ENCODE measurements at regions not wholly inside any gene's neighbourhood (a gene's known extent, or its start where the extent isn't known, plus 50 kb on each side); places are given as distances from the start of the nearest gene placed in this dataset.
"Not testable (repeated sequence)": the region's sequence is repeated elsewhere in the genome, so short reads cannot be mapped to it uniquely, and the experiment has no call there.

DNA sequence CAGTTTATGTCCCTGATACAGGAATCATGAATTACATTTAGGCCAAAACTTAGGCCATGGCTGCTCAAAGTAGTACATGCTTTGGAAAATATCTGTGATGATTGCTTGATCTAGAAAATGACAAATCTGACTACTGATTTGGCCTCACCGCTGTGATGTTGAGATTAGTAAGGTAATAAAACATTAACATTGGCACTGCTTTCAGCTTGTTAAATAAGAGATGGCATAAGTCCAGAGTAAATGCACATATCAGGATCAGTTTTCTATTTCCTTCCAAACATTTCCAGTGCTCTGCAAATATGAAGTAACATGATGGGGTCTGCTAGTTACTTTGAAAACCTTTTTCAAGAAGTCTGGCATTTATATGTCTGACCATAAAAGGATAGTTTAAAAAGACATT lies 687.3 kb upstream of the ACTRT1 start:
- peak; percentile 93 for FAIRE-seq

DNA sequence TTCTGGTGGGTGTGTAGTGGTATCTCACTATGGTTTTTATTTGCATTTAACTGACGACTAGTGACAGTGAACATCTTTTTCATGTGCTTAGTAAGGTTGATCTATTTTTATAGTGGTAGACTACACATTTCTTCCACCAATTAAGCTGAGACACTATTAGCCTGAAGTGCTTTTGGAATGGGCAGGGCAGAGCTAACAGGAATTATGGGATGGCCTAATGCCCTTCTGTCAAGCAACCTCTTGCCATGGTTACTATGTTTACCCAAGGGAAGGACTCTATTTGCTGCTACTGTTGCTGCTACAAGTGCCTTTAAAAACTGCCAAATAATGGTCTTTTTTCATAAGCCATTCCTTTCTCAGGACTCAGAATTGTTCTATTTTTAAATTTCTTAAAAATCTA lies 676.7 kb upstream of the ACTRT1 start:
- peak; percentile 100 for FAIRE-seq

DNA sequence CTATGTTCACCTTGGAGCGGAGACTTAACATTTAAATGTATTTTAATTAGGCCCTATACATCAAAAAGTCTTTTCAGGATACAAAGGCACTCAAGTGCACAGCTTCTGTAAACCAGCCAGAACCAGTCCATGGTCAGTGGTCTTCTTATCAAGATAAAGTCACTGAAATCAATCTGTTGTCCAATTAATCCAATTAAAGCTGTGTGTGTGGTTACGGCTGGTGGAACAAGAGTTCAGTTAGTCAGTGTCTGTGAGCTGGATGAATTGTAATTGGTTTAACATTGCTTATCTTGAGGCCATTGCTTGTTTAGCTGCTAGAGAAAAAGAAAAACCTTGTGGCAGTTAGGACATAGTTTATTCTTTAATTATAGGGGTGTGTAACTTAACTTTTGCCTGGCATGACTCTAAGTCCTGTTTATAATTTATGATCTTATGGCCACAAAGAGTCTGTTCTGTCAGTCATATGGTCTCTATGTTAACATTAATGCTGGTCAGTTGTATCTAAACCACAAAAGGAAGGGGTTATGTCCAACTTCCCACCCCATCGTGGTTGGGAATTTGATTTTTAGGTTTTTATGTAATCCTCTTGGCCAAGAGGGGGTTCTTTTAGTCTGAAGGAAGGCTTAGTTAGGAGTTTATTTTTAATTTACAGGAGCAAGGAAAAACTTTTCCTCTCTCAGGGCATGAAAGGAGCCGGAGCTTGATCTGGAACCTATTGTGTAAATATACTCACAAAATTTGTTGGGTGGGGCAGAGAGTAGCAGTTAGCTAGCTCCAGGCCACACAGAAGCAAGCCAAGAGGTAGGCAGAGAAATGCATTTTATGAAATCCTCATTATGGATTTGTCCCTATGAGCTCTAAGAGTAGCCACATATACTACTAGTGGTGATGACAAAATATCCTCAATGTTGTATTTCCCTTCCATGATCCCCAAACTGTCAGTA lies 665.7 kb upstream of the ACTRT1 start:
- FAIRE-seq: no peak

DNA sequence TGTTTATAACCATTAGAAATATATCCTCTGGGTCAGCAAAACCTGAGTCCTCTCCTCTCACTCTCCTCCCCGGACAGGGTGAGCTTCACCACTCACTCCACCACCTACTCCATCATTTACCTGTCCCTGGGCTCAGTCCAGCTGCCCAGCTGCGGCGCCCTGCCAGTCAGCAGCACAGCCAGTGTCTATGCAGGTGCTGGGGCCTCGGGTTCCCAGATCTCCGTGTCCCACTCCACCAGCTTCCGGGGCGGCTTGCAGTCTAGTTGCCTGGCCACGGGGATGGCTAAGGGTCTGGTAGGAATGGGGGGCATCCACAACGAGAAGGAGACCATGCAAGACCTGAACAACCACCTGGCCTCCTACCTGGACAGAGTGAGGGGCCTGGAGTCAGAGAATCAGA lies 662.2 kb upstream of the ACTRT1 start:
- no peak for FAIRE-seq

DNA sequence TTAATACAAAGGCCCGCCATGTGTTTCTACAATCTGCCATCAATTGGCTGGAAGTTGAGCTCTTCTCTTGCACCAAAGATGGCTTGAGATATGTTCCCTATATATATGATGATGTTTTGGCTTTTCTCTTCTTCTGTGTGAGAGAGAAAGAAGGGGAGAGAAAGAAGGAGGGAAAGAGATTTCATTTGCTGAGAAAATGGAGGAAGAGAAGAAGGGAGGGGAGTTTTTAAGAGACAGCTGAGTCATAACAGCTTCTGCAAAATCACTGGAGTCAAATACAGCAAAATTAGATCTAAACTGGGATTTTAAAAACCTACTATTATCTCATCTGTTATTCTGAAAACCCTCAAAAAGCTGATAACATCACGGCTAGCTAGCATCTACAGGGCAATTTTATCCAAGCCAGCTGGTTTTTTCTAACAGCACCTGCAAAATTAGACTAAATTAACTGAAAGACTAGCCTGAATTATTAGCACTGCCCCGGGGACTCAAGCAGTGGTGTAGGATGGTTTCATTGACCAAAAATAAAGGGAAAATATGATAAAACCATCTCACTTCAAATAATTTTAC lies 647.6 kb upstream of the ACTRT1 start:
- no peak for FAIRE-seq

DNA sequence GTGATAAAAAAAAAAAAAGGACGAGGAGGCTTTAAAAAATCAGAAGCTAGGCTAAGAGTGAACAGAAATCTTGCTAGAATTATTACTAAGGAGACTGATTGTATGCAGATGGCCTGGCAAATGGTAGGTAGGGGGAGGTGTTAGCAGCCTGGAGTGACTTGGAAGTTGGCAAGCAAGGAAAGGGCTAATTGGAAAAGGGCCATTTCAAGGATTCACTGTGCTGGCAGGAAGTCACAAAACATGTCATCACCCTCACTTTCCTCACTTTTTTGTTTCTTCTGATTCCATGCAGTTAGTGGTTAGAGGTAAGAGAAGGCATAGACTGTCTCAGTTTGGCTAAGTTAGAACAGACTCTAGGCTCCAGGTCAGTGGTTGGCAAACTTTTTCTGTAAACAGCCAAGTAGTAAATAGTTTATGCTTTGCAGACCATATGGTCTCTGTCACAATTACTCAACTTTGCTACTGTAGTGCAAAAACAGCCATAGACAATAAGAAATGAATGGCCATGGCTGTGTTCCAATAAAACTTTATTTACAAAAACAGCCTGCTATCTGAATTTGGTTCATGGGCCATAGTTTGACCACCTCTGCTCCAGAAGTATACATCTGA lies 646.5 kb upstream of the ACTRT1 start:
- no peak for FAIRE-seq

DNA sequence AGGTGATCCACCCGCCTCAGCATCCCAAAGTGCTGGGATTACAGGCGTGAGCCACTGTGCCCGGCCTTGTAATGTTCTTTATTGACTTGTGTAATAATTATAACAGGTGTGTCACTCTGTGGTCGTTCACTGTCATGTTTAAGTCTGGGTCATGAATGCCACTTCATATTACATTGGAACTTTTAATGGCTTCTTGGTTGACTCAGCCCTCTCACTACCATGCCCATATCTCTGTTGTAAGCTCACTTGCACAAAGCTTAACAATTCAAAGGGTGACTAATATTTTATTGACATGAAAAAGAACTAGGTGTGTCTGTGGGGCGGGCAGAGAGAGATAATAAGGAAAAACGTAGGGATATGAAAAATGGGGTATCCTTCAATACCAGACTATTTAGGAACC lies 639.7 kb upstream of the ACTRT1 start:
- FAIRE-seq: no peak

DNA sequence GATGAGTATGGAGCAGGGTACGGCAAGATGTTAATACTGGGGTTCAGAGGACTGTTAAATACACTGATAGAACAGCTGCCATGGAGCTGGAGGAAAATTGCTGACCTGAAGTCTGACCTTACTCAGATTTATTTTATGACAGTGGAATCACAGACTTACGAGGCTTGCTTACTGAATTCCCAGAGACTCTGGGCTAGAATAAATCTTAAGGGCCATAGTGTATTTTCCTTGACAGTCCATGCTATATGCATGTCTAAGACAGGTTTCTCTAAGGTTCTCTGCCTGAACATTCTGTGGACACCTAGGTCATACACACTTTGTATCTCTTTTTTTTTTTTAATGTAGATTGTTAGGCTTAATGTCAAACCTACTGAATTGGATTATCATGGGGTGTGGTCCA lies 633.2 kb upstream of the ACTRT1 start:
- FAIRE-seq: no peak

DNA sequence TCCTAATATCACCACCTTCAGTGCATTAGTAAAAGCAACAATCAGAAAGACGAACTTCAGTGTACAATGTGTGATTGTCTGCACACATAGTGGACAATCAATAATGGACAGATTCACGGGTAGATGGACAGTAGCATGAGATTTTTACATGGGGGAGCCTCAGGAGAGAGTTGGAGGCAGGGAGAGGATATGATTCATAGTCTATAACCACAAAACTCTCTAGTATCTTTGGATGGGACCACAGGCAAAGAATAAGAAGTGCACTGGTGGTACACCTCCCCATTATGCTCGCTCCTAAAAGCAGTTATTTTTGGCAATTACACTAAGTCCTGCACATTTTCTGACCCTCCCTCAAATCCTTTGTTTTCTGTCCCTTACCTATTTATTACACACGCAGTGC lies 624.4 kb upstream of the ACTRT1 start:
- FAIRE-seq: no peak

DNA sequence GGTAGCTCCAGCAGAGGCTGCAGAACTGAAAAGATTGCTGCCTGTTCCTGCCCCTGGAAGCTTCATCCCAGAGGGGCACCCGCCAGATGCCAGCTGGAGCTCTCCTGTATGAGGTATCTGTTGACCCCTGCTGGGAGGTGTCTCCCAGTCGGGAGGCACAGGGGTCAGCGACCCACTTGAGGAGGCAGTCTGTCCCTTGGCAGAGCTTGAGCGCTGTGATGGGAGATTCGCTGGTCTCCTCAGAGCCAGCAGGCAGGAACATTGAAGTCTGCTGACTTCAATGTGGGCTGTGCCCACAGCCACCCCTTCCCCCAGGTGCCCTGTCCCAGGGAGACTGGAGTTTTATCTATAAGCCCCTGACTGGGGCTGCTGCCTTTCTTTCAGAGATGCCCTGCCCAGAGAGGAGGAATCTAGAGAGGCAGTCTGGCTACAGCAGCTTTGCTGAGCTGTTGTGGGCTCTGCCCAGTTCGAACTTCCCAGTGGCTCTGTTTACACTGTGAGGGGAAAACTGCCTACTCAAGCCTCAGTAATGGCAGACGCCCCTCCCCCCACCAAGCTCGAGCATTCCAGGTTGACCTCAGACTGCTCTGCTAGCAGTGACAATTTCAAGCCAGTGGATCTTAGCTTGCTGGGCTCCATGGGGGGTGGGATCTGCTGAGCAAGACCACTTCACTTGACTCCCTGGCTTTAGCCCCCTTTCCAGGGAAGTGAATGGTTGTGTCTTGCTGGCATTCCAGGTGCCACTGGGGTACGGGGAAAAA lies 622.3 kb upstream of the ACTRT1 start:
- FAIRE-seq: not testable (repeated sequence)

DNA sequence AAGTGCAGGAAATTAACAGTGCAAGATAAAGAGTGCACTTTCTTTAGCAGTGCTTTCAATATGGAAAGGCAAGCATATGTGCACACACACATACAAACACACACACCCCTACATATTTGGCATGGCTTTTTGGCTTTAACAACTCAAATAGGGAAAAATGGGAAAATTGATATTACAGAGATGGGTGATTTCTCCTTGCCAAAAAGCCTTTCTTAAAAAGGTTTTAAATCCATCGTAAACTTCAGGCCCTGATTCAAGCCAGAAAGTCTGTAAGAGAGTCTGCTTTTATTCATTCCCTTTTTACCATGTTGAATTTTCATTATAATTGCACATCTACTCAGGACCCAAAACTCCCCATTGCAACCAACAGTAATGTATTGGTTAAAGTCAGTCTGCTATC lies 612.0 kb upstream of the ACTRT1 start:
- no peak for FAIRE-seq

DNA sequence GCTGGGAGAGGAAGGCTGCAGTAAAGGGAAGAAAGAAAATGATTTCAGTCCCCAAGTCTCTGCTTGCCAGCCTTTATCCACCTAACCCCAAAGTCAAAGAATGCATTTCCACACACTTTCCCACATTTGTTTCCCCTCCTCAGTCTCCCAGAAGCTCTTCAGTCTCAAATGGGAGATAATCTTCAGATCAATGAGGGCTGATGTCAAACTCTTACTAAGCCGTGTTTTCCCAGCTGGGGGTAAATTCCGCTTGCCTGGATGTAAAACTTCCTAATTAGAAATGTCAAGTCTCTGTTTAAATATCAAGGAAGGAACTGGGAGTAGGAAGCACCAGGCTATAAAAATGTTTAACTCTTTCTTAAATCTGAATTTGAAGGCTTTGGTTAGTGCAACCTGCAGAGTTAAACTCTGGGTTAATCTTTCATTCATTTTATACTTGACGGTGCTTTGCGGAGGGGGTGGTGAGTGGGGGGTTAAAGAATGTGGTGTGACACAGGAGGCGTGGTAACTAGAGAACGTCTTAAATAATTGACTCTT lies 601.4 kb upstream of the ACTRT1 start:
- FAIRE-seq: no peak

DNA sequence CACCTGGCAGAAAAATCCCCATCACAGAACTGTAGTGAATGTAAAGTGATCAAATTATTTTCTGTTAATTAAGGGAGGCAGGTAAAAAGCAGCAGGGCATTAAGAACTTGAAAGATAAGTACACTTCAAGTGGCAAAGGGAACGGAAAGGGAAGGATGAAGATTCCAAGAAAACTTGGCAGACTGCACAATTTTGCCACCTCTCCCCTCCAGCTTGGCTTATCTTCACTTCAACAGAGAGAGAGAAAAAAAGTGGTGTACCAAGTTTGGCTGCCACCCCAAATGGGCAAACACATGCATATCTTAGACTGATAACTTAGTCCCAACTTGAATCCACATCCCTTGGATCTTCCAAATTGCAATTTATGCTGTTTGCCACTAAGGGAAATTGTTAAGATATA lies 598.1 kb upstream of the ACTRT1 start:
- no peak for FAIRE-seq

DNA sequence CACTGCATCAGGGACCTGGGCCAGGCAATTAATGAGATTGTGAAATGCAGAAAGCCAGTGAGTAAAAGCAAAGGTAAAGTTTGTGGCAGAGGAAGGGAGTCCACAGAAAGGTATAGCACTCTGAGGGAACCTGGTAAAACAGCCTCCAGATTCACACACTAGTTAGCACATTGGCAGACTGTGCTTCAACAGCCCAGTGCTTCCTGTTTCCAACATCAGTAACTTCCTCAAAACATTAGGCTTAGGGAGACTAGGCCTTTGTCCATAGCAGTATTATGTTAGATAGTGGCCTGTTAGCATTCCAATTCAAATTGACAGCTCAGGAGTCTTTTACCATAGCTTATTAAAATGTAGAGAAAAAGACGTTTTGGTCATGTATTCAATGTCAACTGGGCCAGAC lies 582.6 kb upstream of the ACTRT1 start:
- no peak for FAIRE-seq

DNA sequence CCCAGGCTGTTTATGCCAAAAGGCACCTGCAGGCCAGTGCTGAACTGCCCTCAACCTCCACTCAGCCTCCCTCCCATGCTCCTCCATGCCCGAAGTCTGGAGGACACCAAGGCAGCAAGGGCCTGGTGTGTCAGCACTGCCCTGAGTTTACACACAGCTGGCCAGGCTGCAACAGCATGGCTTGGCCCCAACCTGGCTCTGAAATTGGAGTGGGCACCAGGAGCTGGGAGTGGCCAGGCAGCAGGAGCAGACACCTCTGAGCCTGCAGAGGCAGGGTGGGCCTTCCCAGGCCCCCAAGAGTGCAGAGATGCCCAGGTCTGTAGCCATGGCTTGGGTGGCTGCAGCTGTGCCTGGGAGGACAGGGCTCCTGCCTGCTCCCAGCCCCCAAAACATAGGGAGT lies 571.2 kb upstream of the ACTRT1 start:
- no peak for FAIRE-seq

DNA sequence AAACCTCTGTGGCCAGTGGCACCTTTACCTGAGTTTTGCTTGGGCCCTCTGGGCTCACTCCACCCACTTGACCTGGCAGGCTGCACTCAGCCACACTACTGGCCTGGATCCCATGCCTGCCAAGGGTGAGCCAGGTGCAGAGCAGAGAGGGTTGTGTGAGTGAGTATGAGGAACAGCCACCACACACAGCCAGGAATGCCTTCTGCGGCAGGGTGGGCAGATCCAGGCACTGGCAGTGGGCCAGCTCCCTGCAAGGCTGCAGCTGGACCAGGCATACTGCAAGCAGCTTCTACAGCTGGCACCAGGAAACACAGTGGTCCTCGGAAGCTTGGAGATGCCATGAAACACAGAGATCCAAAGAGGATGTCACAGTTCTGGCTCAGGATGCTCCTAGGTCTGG lies 570.1 kb upstream of the ACTRT1 start:
- FAIRE-seq: no peak

DNA sequence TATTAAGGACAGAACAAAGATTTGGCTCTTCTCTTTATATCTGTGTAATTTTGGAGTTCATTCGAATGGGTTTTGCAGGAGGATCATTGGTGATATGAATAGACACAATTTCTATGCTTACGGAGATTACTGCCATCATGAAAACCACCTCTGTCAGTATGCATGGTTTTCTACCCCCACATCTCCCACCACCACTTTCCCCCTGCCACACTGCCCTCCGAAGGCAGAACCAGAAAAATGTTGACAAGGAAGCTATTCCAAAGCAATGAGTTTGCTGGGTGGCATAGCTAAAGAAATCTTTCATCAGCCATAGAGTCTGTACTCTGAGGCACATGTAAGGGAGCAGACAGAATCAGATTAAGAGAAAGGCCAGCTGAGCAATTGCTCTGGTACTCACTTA lies 567.3 kb upstream of the ACTRT1 start:
- FAIRE-seq: no peak

DNA sequence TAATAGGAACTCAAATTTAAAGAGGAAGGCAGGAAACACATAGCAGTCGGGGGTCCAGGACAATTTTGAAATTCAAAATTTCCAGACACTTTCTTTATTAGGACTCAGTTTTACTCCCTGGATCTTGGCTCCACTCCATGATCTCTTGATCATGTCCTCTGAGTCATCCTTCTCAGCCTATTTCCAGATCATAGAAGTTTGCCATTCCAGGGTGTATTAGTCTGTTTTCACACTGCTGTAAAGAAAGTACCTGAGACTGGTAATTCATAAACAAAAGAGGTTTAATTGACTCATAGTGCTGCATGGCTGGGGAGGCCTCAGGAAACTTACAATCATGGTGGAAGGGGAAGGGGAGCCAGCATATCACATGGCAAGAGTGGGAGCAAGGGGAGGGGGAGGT lies 564.7 kb upstream of the ACTRT1 start:
- no peak for FAIRE-seq

DNA sequence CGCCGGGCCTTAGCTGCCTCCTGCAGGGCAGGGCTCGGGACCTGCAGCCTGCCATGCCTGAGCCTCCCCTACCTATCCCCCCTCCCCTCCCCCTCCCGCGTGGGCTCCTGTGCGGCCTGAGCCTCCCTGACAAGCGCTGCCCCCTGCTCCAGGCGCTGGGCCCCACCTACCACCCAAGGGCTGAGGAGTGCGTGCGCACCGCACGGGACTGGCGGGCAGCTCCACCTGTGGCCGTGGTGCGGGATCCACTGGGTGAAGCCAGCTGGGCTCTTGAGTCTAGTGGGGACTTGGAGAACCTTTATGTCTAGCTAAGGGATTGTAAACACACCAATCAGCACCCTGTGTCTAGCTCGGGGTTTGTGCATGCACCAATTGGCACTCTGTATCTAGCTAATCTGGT lies 554.6 kb upstream of the ACTRT1 start:
- FAIRE-seq: not testable (repeated sequence)

DNA sequence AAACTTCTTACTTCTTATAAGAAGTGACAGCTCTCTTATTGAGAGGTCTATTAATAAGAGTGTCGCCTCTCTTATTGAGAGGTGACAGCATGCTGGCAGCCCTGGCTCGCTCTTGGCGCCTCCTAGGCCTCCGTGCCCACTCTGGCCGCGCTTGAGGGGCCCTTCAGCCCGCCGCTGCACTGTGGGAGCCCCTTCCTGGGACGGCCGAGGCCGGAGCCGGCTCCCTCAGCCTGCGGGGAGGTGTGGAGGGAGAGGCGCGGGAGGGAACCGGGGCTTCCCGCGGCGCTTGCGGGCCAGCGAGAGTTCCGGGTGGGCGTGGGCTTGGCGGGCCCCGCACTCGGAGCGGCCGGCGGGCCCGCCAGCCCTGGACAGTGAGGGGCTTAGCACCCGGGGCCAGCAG lies 554.2 kb upstream of the ACTRT1 start:
- FAIRE-seq: not testable (repeated sequence)

DNA sequence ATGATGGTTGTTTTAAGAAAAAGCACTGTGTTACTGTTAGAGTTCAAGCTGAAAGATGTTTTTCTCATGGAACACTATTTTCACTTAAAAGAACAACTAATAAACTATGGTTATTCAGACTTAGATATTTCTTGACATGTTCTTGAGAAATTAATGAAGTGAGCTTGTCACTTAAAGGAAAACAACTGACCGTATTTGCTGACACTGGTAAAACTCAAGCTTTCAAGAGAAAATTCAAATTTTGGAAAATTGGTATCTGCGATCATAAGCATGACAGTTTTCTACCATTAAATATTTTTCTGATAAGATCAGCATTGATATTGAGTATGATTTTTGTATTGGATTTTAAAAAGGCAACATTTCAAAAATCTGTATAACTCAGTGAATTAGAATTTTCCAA lies 549.5 kb upstream of the ACTRT1 start:
- FAIRE-seq: no peak

DNA sequence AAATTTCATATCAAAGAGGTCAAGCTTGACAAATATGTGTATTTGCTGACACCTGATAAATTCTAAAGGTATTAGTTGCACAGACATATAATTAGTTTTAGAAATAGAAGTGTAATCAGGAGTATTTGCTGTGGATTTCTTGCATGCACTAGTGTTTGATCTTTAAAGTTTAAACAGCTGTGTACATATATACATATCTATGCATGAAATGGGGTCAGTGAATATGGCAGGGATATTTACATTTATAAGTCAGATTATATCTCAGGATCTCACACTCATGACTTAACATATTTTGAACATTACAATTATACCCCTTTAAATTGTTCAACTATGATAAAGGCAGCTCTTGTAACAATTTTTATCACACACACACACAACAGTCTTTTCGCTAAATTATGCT lies 547.4 kb upstream of the ACTRT1 start:
- FAIRE-seq: no peak

DNA sequence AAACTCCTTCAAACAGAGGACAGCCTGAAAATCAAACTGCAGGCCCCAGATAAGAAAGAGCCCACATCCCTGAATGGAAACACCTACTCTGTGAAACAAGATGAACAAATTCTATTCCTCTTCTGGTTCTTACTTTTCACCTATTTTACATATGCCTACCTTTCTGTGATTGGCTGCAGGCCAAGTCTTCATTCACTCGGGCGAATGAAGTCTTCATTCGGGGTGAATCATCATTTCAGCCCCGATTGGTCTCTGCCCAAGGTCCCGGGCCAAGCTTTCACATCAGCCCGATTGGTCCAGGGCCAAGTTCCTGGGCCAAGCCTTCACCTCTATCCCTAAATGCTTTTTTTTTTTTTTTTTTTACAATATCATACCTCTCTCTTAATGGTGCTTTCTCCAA lies 529.8 kb upstream of the ACTRT1 start:
- FAIRE-seq: no peak

All from islet of Langerhans (tissue), 1 donor.